SK-N-MC (cell line): ENCODE measurements at regions not wholly inside any gene's neighbourhood (a gene's known extent, or its start where the extent isn't known, plus 50 kb on each side); places are given as distances from the start of the nearest gene placed in this dataset.

Experiments
- DNase-seq: peaks from one replicate; pipeline ENCODE4 v3.0.0-alpha.2; 2011; ENCODE audit warnings: low read depth, low spot score
- H3K27ac ChIP-seq: fragments of 200-600 bp; sonication (generic); 2 replicates; pipeline ENCODE4 v1.5.1; 2016; ENCODE audit warnings: mixed run types
- H3K36me3 ChIP-seq: fragments of 200-600 bp; sonication (generic); 2 replicates; pipeline ENCODE4 v1.6.1; 2017; ENCODE audit warnings: antibody characterized with exemption, low read length, mixed read lengths; ENCODE audit not compliant: insufficient read depth
- H3K4me3 ChIP-seq: fragments of 200-600 bp; sonication (generic); 2 replicates; pipeline ENCODE4 v1.5.1; 2016
- H3K9ac ChIP-seq: fragments of 200-600 bp; sonication (generic); 2 replicates; pipeline ENCODE4 v1.8.0; 2017; ENCODE audit warnings: mixed run types, mixed read lengths; ENCODE audit not compliant: insufficient read length
- H3K9me3 ChIP-seq: fragments of 200-600 bp; sonication (generic); 2 replicates; pipeline ENCODE4 v1.6.1; 2017; ENCODE audit warnings: low read depth, mild to moderate bottlenecking, antibody characterized with exemption, low read length, moderate library complexity, mixed read lengths
- EZH2 ChIP-seq: fragments of 200-600 bp; sonication (generic); IDR thresholded peaks from one replicate; pipeline ENCODE4 v1.6.1; 2017; ENCODE audit warnings: antibody characterized with exemption
- FOXP2 ChIP-seq: optimal IDR thresholded peaks from 2 replicates; pipeline ENCODE3; 2011; ENCODE audit warnings: mild to moderate bottlenecking, moderate library complexity; ENCODE audit not compliant: insufficient read depth; ENCODE audit errors: extremely low read length, control extremely low read depth
- POLR2AphosphoS5 ChIP-seq: IDR thresholded peaks from 2 replicates; pipeline ENCODE4 v1.6.1; 2012; ENCODE audit warnings: mild to moderate bottlenecking, low read depth, low read length, borderline replicate concordance

GRCh38 chr5:88542786-88543185 is 274.1 kb upstream of the TMEM161B start:
- Histone ChIP-seq H3K27ac (no peak overlapping the region), H3K36me3 (no peaks in the 10 kb centered on the region), H3K9ac (no peak overlapping the region), H3K9me3 (no peaks in the 10 kb centered on the region), H3K4me3 (no peak overlapping the region)
- no peak for TF ChIP-seq EZH2
- TF ChIP-seq FOXP2, result no peak
- TF ChIP-seq POLR2AphosphoS5, result no peak
- no peak for DNase-seq

- no peak for DNase-seq
- Histone ChIP-seq H3K9me3 (no peaks in the 10 kb centered on the region), H3K9ac (no peak overlapping the region)
Measured at GRCh38 chr5:88540471-88541115, 271.9 kb upstream of the TMEM161B start.

GRCh38 chr5:88539693-88540365 is 271.2 kb upstream of the TMEM161B start:
- no peaks in the 10 kb centered on the region for H3K36me3 ChIP-seq
- no peak overlapping the region for H3K27ac ChIP-seq
- H3K4me3 ChIP-seq, result no peak overlapping the region
- no peaks in the 10 kb centered on the region for H3K9me3 ChIP-seq
- no peak for TF ChIP-seq POLR2AphosphoS5
- TF ChIP-seq FOXP2, result no peak
- no peak for TF ChIP-seq EZH2
- no peak overlapping the region for H3K9ac ChIP-seq
- DNase-seq, result no peak

More at GRCh38 chr5:88540471-88541115, 271.9 kb upstream of the TMEM161B start:
- H3K36me3 ChIP-seq, result no peaks in the 10 kb centered on the region
- TF ChIP-seq EZH2, result no peak
- no peak for TF ChIP-seq FOXP2
- no peak for TF ChIP-seq POLR2AphosphoS5
- H3K4me3 ChIP-seq, result no peak overlapping the region
- H3K27ac ChIP-seq, result no peak overlapping the region

- Histone ChIP-seq H3K36me3 (no peaks in the 10 kb centered on the region), H3K4me3 (no peak overlapping the region), H3K27ac (no peak overlapping the region), H3K9me3 (no peaks in the 10 kb centered on the region), H3K9ac (no peak overlapping the region)
- no peak for DNase-seq
- TF ChIP-seq POLR2AphosphoS5 (no peak), FOXP2 (no peak), EZH2 (no peak)
Measured at GRCh38 chr5:88539026-88539425, 270.4 kb upstream of the TMEM161B start.

- Histone ChIP-seq H3K27ac (no peak overlapping the region), H3K36me3 (no peaks in the 10 kb centered on the region), H3K9ac (no peak overlapping the region), H3K4me3 (no peak overlapping the region), H3K9me3 (no peaks in the 10 kb centered on the region)
- no peak for DNase-seq
- TF ChIP-seq FOXP2, result no peak
- no peak for TF ChIP-seq EZH2
- TF ChIP-seq POLR2AphosphoS5, result no peak
Measured at GRCh38 chr5:88536146-88536545, 267.5 kb upstream of the TMEM161B start.

- no peak for DNase-seq
- H3K4me3 ChIP-seq, result no peak overlapping the region
- no peaks in the 10 kb centered on the region for H3K36me3 ChIP-seq
- H3K9ac ChIP-seq, result no peak overlapping the region
- no peak overlapping the region for H3K27ac ChIP-seq
- H3K9me3 ChIP-seq, result no peaks in the 10 kb centered on the region
- no peak for TF ChIP-seq POLR2AphosphoS5
- no peak for TF ChIP-seq EZH2
- TF ChIP-seq FOXP2, result no peak
Measured at GRCh38 chr5:88524941-88525340, 256.3 kb upstream of the TMEM161B start.

- Histone ChIP-seq H3K9me3 (no peaks in the 10 kb centered on the region), H3K27ac (no peak overlapping the region), H3K4me3 (no peak overlapping the region), H3K9ac (no peak overlapping the region), H3K36me3 (no peaks in the 10 kb centered on the region)
- DNase-seq, result no peak
- TF ChIP-seq FOXP2 (no peak), EZH2 (no peak), POLR2AphosphoS5 (no peak)
Measured at GRCh38 chr5:88519066-88519465, 250.4 kb upstream of the TMEM161B start.

- H3K9ac ChIP-seq, result no peak overlapping the region
- H3K4me3 ChIP-seq, result no peak overlapping the region
- H3K9me3 ChIP-seq, result no peaks in the 10 kb centered on the region
- no peak for DNase-seq
- H3K36me3 ChIP-seq, result no peaks in the 10 kb centered on the region
- TF ChIP-seq POLR2AphosphoS5 (no peak), FOXP2 (no peak), EZH2 (no peak)
- H3K27ac ChIP-seq, result no peak overlapping the region
Measured at GRCh38 chr5:88518131-88519016, 249.7 kb upstream of the TMEM161B start.
